HG03442 (cell line): ENCODE measurements at regions not wholly inside any gene's neighbourhood (a gene's known extent, or its start where the extent isn't known, plus 50 kb on each side); places are given as distances from the start of the nearest gene placed in this dataset.
"Not testable (repeated sequence)": the region's sequence is repeated elsewhere in the genome, so short reads cannot be mapped to it uniquely, and the experiment has no call there.

Experiments used
- ATAC-seq: cut with Tn5 transposase; IDR thresholded peaks from one replicate; pipeline ENCODE4 v1.9.1; 2021; ENCODE audit warnings: mild to moderate bottlenecking, moderate library complexity; ENCODE audit not compliant: unreplicated experiment

GRCh38 chr12:91243177-91243576 lies 60.6 kb upstream of the DCN start:
- not testable (repeated sequence) for ATAC-seq

GRCh38 chr12:91241756-91242155 lies 59.1 kb upstream of the DCN start:
- ATAC-seq = no peak

GRCh38 chr12:91240386-91241095 lies 57.9 kb upstream of the DCN start:
- ATAC-seq = no peak

- ATAC-seq = no peak
Observed at GRCh38 chr12:91239481-91239880, 56.9 kb upstream of the DCN start.
